PC-3 (cell line): ENCODE measurements at regions not wholly inside any gene's neighbourhood (a gene's known extent, or its start where the extent isn't known, plus 50 kb on each side); places are given as distances from the start of the nearest gene placed in this dataset.

ENCODE experiments used
- EZH2 ChIP-seq: fragments of 300-600 bp; sonication (generic); IDR thresholded peaks from one replicate; pipeline ENCODE4 v1.6.1; 2017; ENCODE audit warnings: antibody characterized with exemption, mild to moderate bottlenecking, low read length; ENCODE audit not compliant: unreplicated experiment
- EZH2phosphoT487 ChIP-seq: fragments of 300-600 bp; sonication (generic); IDR thresholded peaks from 2 replicates; pipeline ENCODE4 v1.6.1; 2018; ENCODE audit warnings: mild to moderate bottlenecking, antibody characterized with exemption, low read length, borderline replicate concordance
- TF ChIP-seq, protein P1 (sequence below): fragments of 300-600 bp; sonication (generic); conservative IDR thresholded peaks from 2 replicates; pipeline ENCODE4 v1.5.1; 2017; ENCODE audit warnings: antibody characterized with exemption, low read depth, mild to moderate bottlenecking, low read length

DNA sequence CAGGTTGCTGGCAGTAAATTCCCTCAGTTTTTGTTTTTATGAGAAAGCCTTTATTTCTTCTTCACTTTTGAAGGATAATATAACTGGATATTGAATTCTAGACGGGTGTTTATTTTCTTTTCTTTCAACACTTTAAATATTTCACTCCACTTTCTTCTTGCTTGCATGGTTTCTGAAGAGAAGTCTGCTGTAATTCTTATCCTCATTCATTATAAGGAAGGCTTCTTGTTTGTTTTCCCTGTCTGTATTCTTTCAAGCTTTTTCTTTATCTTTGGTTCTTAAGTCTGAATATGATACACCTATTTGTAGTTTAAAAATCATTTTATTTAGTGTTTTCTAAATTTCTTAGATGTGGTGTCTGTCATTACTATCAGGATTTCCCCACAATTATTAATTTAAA is 1054.3 kb downstream of the TLE1 start:
- TF ChIP-seq, protein P1, sequence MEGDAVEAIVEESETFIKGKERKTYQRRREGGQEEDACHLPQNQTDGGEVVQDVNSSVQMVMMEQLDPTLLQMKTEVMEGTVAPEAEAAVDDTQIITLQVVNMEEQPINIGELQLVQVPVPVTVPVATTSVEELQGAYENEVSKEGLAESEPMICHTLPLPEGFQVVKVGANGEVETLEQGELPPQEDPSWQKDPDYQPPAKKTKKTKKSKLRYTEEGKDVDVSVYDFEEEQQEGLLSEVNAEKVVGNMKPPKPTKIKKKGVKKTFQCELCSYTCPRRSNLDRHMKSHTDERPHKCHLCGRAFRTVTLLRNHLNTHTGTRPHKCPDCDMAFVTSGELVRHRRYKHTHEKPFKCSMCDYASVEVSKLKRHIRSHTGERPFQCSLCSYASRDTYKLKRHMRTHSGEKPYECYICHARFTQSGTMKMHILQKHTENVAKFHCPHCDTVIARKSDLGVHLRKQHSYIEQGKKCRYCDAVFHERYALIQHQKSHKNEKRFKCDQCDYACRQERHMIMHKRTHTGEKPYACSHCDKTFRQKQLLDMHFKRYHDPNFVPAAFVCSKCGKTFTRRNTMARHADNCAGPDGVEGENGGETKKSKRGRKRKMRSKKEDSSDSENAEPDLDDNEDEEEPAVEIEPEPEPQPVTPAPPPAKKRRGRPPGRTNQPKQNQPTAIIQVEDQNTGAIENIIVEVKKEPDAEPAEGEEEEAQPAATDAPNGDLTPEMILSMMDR, result no peak
- TF ChIP-seq EZH2, result no peak
- no peak for TF ChIP-seq EZH2phosphoT487
